ENCODE measurements at regions not wholly inside any gene's neighbourhood (a gene's known extent, or its start where the extent isn't known, plus 50 kb on each side); places are given as distances from the start of the nearest gene placed in this dataset.

DNA sequence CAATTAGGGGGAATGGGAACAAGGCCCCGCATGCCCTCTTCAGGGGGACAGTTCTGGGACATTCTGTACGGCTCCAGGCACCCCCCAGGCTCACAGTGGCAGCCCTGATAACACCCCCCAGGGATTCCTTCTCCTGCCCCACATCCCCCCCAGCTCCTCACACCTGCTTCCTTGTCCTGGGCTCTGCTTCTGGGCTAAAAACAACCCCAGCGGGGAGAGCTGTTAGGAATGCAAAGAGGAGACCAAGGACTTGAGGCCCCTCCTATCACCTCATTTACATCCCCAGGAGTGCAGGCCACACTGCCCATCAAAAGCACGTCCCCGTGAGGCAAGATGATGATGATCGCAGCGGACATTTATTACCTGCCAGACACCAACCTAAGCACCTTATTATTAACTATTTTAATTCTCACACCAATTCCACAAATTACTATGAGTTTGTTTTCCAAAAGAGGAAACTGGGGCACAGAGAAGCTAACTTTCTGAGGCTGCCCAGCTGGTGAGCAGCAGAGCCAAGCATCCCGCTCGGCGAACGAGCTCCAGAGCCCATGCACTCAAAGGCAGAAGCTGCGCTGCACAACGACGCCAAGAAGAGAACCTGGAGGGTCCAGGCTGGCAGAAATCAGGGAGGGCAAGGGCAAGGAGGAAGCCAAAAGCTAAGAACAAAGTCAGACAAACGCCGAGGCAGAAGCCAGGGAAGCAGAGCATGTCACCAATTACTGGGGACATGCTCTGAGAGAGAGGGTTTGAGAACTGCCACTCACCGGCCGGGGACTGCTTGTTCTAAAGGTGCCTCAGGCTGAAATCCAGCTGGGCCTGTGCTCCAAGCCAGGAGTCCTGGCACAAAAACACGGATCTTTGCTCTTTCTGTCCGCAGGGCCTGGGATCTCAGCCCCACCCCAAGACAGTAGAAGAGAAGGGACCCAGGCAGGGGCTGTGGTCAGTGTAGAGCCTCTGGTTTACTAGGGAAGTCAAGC is 76.2 kb upstream of the NSMCE3 start:
- peak overlapping the region in 1 of 4 donors; percentile 6 for H3K27ac ChIP-seq
- intact Hi-C loops (cut with DNase I), result loop anchor here (5.0 to 10.0 kb wide), 3 partner anchors 51 to 459 kb away; no protein-coding TSS in a partner anchor
- TF ChIP-seq POLR2A (IDR thresholded peaks at IDR 0.05) (no peak), EP300 (IDR thresholded peaks at IDR 0.05) (no peak), POLR2AphosphoS5 (IDR thresholded peaks at IDR 0.05) (no peak)
- TF ChIP-seq, protein P1, sequence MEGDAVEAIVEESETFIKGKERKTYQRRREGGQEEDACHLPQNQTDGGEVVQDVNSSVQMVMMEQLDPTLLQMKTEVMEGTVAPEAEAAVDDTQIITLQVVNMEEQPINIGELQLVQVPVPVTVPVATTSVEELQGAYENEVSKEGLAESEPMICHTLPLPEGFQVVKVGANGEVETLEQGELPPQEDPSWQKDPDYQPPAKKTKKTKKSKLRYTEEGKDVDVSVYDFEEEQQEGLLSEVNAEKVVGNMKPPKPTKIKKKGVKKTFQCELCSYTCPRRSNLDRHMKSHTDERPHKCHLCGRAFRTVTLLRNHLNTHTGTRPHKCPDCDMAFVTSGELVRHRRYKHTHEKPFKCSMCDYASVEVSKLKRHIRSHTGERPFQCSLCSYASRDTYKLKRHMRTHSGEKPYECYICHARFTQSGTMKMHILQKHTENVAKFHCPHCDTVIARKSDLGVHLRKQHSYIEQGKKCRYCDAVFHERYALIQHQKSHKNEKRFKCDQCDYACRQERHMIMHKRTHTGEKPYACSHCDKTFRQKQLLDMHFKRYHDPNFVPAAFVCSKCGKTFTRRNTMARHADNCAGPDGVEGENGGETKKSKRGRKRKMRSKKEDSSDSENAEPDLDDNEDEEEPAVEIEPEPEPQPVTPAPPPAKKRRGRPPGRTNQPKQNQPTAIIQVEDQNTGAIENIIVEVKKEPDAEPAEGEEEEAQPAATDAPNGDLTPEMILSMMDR (IDR thresholded peaks at IDR 0.05), result no peak
- no peaks in the 10 kb centered on the region for H3K9me3 ChIP-seq
- no peak for DNase-seq
- no peaks in the 10 kb centered on the region for H3K27me3 ChIP-seq
- peaks cover 0 to 37% (median 30%) of the 10 kb centered on the region in 4 donors for H3K4me1 ChIP-seq
- 84 to 90% methylated on average over 20 of the region's 20 CpGs for WGBS, 2 donors
- no peak overlapping the region for H3K4me3 ChIP-seq
- no peaks in the 10 kb centered on the region for H3K36me3 ChIP-seq

DNA sequence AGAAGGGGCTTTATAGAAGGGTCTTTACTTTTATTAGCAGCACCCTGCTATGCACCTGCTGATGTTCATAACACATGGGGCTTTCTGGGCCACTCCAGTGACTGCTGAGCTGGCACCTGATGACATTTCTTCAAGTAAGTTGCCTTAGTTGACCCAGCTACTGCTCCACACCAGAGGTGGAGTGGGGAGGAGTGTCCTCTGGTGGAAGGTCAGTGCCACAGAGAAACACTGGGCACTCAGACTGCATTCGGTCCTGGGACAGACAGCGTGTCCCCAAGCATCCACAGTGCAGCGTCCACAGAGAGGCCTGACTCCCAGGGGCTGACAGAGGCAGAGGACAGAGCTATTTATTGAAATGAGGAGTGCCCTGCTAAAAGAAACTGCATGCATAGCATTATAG is 74.9 kb upstream of the NSMCE3 start:
- intact Hi-C loops (cut with DNase I), result loop anchor here (10.0 kb wide), 2 partner anchors 140 to 460 kb away; no protein-coding TSS in a partner anchor
- TF ChIP-seq EP300 (IDR thresholded peaks at IDR 0.05) (no peak), POLR2A (IDR thresholded peaks at IDR 0.05) (no peak), POLR2AphosphoS5 (IDR thresholded peaks at IDR 0.05) (no peak)
- TF ChIP-seq, protein P1 (IDR thresholded peaks at IDR 0.05), result no peak

DNA sequence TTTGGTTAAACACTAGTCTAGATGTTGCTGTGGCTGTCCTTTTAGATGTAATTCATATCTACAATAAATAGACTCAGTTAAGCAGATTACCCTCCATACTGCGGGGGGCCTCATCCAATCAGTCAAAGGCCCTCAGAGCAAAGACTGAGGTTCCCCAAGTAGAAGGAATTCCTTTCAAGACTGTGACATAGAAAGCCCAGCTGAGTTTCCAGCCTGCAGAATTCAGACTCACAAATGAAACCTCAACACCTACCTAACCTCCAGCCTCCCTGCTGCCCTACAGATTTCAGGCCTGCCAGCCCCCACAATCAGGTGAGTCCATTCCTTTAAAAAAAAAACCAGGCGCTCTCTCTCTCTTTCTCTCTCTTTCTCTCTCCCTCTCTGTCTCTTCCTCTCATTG is 73.6 kb upstream of the NSMCE3 start:
- WGBS, 2 donors, result 94 to 96% methylated on average over 2 of the region's 2 CpGs
- Histone ChIP-seq H3K36me3 (no peaks in the 10 kb centered on the region), H3K4me1 (peaks cover 0 to 27% (median 26%) of the 10 kb centered on the region in 4 donors), H3K9me3 (no peaks in the 10 kb centered on the region), H3K27me3 (no peaks in the 10 kb centered on the region), H3K27ac (no peak overlapping the region), H3K4me3 (no peak overlapping the region)
- TF ChIP-seq POLR2A (IDR thresholded peaks at IDR 0.05), result no peak
- TF ChIP-seq, protein P1 (IDR thresholded peaks at IDR 0.05), result no peak
- no peak for TF ChIP-seq EP300 (IDR thresholded peaks at IDR 0.05)
- TF ChIP-seq POLR2AphosphoS5 (IDR thresholded peaks at IDR 0.05), result no peak
- DNase-seq, result no peak
- intact Hi-C loops (cut with DNase I), result loop anchor here (10.0 kb wide), 2 partner anchors 142 to 462 kb away; no protein-coding TSS in a partner anchor

More for the DNA sequence above, 74.9 kb upstream of the NSMCE3 start:
- Histone ChIP-seq H3K9me3 (no peaks in the 10 kb centered on the region), H3K4me1 (peaks cover 0 to 37% (median 30%) of the 10 kb centered on the region in 4 donors), H3K4me3 (no peak overlapping the region), H3K27ac (no peak overlapping the region), H3K36me3 (no peaks in the 10 kb centered on the region), H3K27me3 (no peaks in the 10 kb centered on the region)
- DNase-seq, result no peak
- WGBS, 2 donors, result 90 to 98% methylated on average over 3 of the region's 3 CpGs

DNA sequence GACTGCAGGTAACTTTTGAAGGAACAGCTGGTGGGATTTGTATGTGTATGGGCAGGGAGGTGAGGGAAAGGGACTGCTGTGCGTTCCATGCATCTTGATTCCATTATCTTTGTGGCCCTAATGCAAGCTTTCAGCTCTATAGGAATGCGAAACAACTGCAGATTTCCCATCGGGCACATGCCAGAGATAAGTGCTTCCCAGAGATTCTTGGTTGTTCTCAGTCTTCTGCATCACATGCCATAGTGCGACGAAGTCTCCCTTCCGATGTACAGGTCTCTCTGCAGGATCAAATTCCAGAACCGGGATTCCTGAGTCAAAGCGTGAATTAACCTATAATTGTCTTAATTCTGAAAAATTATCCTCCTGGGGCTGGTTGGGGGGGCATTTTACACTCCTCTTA is 72.6 kb upstream of the NSMCE3 start:
- no peak overlapping the region for H3K4me3 ChIP-seq
- intact Hi-C loops (cut with DNase I), result loop anchor here (10.0 kb wide), 2 partner anchors 143 to 463 kb away; no protein-coding TSS in a partner anchor
- H3K36me3 ChIP-seq, result no peaks in the 10 kb centered on the region
- no peak for DNase-seq
- no peaks in the 10 kb centered on the region for H3K9me3 ChIP-seq
- H3K4me1 ChIP-seq, result peaks cover 0 to 17% (median 16%) of the 10 kb centered on the region in 4 donors
- H3K27me3 ChIP-seq, result no peaks in the 10 kb centered on the region
- no peak overlapping the region for H3K27ac ChIP-seq
- 94 to 95% methylated on average over 8 of the region's 8 CpGs for WGBS, 2 donors
- TF ChIP-seq POLR2A (IDR thresholded peaks at IDR 0.05), result no peak
- TF ChIP-seq, protein P1 (IDR thresholded peaks at IDR 0.05), result no peak
- TF ChIP-seq POLR2AphosphoS5 (IDR thresholded peaks at IDR 0.05), result no peak
- TF ChIP-seq EP300 (IDR thresholded peaks at IDR 0.05), result no peak

Measured in sigmoid colon (tissue), 6 donors.